Lower leg skin (tissue), 4 donors: ENCODE measurements at regions not wholly inside any gene's neighbourhood (a gene's known extent, or its start where the extent isn't known, plus 50 kb on each side); places are given as distances from the start of the nearest gene placed in this dataset.

Experiments used
- DNase-seq, 2 donors: peaks; one replicate each; pipeline ENCODE4 v3.0.0-alpha.2; 2019; ENCODE audit warnings: low spot score in 2 of 2
- H3K4me3 ChIP-seq: fragments of 200-600 bp; sonication (generic); 2 replicates; pipeline ENCODE4 v1.5.1; 2017; ENCODE audit warnings: mild to moderate bottlenecking, low read depth; ENCODE audit not compliant: poor library complexity, severe bottlenecking
- POLR2A ChIP-seq, 2 donors: fragments of 450-650 bp; IDR thresholded peaks; one replicate each; pipeline ENCODE4 v1.6.1; 2016 to 2017; ENCODE audit warnings: antibody characterized with exemption in 2 of 2, mild to moderate bottlenecking in 1 of 2, moderate library complexity in 1 of 2
- WGBS, 2 donors: methylation state at CpG; one replicate each; pipeline ENCODE4 v1.1.5; 2018; 5-methylcytosine and 5-hydroxymethylcytosine counted together
- intact Hi-C: fragments of 100-400 bp; cut with DNase I; formaldehyde crosslinking; loops from one replicate; pipeline ENCODE4 v1.15.0; 2023; ENCODE audit warnings: low total_unique reads
- TF ChIP-seq, protein P1 (sequence below), 3 donors: fragments of 450-650 bp; IDR thresholded peaks; one replicate each; pipeline ENCODE4 v1.5.1; 2016; ENCODE audit warnings: antibody characterized with exemption in 3 of 3, mild to moderate bottlenecking in 3 of 3, moderate library complexity in 2 of 3

DNA sequence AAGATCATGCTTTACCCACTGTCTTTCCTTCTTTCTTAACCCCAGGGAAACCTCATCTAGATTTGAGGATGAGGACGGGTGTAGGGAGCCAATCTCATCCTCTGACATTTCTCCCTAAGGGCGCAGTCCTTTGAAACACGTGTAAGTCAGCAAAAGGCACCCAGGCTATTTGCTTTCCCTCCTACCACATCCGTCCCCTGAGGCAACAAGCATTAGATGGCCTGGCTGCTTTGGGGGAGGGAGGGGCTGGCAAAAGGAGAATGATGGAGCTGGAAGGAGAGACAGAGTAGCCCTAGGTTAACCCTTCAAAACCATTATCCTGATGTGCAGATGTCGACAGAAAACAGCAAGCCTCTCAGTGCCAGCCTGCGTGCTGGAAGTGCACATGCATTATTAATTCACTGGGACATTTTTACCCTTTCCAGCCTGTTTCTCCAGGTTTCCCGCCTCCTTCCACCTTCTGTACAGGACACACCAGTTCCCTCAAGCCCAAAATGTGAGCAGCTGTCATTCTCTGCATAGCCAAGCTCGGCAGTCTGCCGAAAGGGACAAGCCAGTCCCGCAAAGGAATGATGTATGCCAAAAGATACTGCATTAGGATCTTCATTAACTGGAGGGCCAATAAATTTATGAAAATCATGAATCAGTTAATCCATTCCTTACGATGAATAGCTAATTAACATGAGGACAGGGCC, 547.2 kb downstream of the CD83 start:
- WGBS, 2 donors, result 57 to 63% methylated on average over 11 of the region's 11 CpGs
- intact Hi-C loops, result no loop called here
- TF ChIP-seq POLR2A (IDR thresholded peaks at IDR 0.05), result no peak
- TF ChIP-seq, protein P1, sequence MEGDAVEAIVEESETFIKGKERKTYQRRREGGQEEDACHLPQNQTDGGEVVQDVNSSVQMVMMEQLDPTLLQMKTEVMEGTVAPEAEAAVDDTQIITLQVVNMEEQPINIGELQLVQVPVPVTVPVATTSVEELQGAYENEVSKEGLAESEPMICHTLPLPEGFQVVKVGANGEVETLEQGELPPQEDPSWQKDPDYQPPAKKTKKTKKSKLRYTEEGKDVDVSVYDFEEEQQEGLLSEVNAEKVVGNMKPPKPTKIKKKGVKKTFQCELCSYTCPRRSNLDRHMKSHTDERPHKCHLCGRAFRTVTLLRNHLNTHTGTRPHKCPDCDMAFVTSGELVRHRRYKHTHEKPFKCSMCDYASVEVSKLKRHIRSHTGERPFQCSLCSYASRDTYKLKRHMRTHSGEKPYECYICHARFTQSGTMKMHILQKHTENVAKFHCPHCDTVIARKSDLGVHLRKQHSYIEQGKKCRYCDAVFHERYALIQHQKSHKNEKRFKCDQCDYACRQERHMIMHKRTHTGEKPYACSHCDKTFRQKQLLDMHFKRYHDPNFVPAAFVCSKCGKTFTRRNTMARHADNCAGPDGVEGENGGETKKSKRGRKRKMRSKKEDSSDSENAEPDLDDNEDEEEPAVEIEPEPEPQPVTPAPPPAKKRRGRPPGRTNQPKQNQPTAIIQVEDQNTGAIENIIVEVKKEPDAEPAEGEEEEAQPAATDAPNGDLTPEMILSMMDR (IDR thresholded peaks at IDR 0.05), result no peak
- no peak for DNase-seq
- H3K4me3 ChIP-seq, result no peak overlapping the region

DNA sequence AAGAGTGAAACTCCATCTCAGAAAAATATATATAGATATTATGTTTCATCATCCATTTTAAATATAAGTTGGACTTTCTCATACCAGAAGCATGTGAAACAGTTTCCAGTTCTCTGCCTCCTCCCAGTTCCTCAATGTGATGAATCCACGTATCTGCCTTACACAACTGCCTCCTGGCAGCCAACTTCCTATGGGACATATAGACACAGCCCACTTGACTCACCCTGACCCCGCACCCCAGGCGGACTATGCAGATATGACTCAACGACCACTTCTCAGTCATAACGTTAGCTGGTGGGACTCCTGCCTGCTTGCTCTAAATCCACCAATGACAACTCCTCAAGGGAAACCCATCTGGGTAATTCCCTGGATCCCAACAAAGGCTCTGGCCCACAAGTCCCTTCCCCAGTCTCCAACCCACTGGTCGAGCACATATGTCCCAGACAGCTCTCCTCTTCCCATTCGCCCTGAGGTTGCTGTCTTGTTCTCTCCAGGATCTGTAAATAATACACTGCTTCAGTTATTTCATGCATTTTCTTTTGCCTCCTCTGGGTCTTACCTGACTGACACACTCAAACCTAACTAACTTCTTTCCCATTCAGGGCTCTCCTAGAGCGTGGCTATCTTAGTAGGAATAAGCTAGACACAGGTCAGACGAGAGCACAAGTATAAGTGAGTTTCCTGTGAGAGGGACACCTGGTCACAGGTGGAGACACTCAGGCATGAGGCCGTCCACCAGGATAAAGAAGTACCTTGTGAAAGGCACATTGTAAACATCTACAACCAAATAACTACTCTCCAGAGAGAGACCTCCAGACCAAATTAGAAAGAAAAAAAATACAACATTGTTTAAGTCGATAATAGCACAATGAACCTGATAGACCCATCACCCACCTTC, 548.5 kb downstream of the CD83 start:
- DNase-seq, result peak in 1 of 2 donors; percentile 33
- whole genome bisulfite sequencing, 2 donors, result 86 to 88% methylated on average over 11 of the region's 11 CpGs
- TF ChIP-seq, protein P1 (IDR thresholded peaks at IDR 0.05), result no peak
- TF ChIP-seq POLR2A (IDR thresholded peaks at IDR 0.05), result no peak
- no peak overlapping the region for H3K4me3 ChIP-seq
- intact Hi-C loops, result no loop called here

DNA sequence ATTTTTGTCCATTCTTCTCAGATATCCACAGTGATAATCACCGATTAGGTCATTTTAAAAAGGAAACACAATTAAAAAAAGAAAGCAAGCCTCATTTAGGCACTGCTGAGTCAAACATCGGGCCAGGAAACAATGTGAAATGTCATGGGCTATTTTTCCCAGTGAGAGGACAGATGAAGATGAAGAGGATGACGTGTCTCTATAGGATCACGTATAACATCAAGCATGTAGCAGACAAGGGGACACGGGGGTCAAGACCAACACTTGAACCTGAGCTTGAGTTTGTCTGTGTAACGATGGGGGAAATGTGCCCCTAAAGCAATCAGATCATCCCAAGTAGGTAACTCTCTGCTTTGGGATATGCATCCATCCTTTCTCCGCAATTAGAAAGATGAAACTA, 553.2 kb downstream of the CD83 start:
- 66 to 78% methylated on average over 7 of the region's 7 CpGs for WGBS, 2 donors
- intact Hi-C loops, result no loop called here
- no peak for DNase-seq
- TF ChIP-seq, protein P1 (IDR thresholded peaks at IDR 0.05), result no peak
- TF ChIP-seq POLR2A (IDR thresholded peaks at IDR 0.05), result no peak
- no peak overlapping the region for H3K4me3 ChIP-seq

DNA sequence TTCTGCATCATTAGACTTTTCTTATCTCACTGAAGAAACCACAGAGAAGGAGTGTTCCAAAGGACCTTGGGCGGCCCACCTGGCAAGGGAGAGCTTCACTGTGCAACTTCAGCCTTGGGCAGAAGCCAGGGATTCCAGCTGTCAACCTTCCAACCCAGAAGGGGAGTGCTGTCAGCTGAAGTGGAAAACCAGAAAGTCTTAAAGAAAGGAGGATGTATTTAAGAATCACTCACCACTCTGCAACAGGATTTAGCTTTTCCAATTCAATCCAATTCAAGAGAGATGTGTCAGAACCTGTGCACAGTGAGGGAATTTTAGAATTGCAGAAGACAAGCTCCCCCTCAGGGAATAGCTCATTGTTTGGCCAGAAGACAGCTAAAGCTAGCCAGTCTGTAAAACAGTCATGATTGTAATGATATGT, 553.7 kb downstream of the CD83 start:
- intact Hi-C loops, result no loop called here
- WGBS, 2 donors, result 53 to 56% methylated on average over 1 of the region's 1 CpG
- no peak overlapping the region for H3K4me3 ChIP-seq
- TF ChIP-seq, protein P1 (IDR thresholded peaks at IDR 0.05), result no peak
- TF ChIP-seq POLR2A (IDR thresholded peaks at IDR 0.05), result no peak
- DNase-seq, result no peak

DNA sequence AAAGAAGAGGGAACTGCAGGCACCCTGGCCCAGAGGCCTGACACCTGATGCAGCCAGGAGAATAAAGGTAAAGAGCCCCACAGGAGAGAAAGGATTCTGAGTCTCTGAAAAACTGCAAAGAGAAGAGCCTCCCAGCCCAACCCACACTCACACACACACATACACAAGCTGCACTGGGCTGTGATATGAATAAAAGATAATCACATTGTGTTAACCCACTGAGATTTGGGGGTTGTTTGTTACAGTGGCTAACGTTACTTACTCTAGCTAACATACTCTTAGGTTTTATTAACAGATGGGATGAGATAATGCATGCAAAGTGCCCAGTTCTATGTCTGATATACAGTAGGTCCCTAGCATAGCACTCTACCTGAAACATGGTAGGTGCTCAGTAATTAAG, 554.4 kb downstream of the CD83 start:
- intact Hi-C loops, result no loop called here
- DNase-seq, result no peak
- H3K4me3 ChIP-seq, result no peak overlapping the region
- 91 to 94% methylated on average over 1 of the region's 1 CpG for WGBS, 2 donors
- TF ChIP-seq POLR2A (IDR thresholded peaks at IDR 0.05), result no peak
- TF ChIP-seq, protein P1 (IDR thresholded peaks at IDR 0.05), result no peak
